ENCODE measurements at regions not wholly inside any gene's neighbourhood (a gene's known extent, or its start where the extent isn't known, plus 50 kb on each side); places are given as distances from the start of the nearest gene placed in this dataset.

DNA sequence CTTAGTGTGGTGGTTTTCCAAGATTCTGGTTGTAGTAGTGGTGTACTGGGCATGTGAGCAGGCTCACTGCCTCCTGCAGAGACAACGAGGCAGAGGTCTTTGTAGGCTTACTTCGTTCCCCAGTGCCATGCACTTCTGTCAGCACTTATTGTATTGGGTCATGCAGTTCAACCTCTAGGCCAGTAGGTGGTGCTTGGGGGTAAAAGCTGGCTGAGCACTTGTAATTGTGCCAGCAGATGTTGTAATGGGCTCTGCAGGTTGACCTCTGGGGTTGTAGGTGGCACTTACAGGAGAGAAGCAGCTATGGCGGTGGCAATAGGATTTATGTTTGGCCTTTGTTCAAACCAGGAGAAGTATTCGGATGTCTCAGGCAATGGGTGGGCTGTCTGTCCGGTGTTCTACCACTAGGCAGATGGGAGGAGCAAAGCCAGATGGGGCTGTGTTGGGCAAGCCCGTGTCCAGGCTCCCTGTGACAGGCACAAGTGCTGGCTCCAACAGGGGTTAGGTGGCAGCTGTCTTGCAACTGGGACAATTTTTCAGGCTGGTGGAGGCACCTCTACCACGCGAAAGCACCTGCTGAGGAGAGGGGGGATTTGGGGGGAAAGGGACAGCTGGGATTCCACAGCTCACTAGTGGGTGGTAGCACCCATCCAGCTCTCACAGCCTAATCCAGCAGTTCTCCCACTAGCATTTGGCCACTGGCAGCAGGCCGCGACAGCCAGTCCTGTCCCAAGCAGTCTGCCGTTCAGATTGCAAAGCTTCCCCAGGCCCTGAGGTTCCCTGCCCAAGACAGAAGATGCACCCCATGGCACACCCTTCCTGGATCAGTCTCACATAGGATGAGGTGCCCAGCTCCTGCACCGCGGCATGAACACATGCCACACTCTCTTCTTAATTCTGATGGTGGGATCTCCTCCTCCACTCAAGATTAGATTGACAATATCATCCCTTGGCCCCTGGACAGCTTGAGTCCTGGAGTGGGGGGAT, 274.5 kb downstream of the CTH start:
- TF ChIP-seq, protein P1, sequence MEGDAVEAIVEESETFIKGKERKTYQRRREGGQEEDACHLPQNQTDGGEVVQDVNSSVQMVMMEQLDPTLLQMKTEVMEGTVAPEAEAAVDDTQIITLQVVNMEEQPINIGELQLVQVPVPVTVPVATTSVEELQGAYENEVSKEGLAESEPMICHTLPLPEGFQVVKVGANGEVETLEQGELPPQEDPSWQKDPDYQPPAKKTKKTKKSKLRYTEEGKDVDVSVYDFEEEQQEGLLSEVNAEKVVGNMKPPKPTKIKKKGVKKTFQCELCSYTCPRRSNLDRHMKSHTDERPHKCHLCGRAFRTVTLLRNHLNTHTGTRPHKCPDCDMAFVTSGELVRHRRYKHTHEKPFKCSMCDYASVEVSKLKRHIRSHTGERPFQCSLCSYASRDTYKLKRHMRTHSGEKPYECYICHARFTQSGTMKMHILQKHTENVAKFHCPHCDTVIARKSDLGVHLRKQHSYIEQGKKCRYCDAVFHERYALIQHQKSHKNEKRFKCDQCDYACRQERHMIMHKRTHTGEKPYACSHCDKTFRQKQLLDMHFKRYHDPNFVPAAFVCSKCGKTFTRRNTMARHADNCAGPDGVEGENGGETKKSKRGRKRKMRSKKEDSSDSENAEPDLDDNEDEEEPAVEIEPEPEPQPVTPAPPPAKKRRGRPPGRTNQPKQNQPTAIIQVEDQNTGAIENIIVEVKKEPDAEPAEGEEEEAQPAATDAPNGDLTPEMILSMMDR (IDR thresholded peaks at IDR 0.05; ENCODE audit: insufficient read depth, low read depth, low read length), result peak; percentile 91
- no peak overlapping the region for H3K4me3 ChIP-seq (ENCODE audit: low read depth, low read length)
- DNase-seq (ENCODE audit: low read depth), result peak; percentile 68

DNA sequence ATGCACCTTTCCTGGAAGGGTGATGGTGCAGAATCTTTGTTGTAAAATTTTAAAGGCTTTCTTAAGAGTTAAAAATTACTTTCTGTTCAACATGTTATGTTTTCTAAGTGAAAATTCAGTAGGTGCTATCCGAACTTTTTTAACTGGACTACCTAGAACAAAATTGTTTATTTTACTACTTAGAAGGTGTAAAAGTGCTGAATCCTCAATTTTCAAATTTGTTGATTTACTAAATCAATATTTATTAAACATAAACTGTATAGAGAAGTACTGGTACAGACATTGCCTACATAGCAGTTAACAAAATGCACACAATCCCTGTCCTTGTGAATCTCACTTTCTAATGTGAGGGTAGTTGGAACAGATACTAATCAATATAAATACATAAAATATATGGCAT, 277.5 kb downstream of the CTH start:
- TF ChIP-seq, protein P1 (IDR thresholded peaks at IDR 0.05; ENCODE audit: insufficient read depth, low read depth, low read length), result no peak
- no peak for DNase-seq (ENCODE audit: low read depth)
- no peak overlapping the region for H3K4me3 ChIP-seq (ENCODE audit: low read depth, low read length)

DNA sequence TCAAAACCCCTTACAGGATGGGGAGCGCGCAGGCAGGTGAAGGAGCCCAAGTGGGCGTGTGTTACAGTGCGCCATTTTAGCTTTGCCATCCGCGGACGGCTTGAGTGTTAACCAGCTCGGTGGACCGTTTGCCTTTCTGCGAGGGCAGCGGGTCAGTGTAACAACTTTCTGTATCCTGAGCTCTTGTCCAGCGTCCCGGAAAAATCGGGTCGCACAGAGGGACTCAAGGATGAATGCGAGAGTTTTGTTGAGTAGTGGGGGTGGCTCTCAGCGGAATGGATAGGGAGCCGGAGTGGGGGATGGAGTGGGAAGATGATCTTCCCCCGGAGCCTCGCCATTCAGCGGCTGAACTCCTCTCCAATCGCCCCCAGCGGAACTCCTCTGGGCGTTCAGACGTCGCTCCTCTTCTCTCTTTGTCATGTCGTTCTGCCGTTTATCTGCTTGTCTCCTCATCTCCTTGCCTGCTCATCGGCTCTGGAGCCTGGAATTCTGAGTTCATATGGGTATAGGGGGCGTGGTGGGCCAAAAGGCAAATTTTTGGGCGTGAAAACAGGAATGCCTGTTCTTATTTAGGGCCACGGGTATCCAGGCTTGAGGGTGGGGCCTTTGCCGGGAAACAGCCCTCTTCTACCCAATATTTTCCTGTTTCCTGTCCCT, 295.4 kb downstream of the CTH start:
- TF ChIP-seq, protein P1 (IDR thresholded peaks at IDR 0.05; ENCODE audit: insufficient read depth, low read depth, low read length), result no peak
- DNase-seq (ENCODE audit: low read depth), result no peak
- peak overlapping the region; percentile 43 for H3K4me3 ChIP-seq (ENCODE audit: low read depth, low read length)

DNA sequence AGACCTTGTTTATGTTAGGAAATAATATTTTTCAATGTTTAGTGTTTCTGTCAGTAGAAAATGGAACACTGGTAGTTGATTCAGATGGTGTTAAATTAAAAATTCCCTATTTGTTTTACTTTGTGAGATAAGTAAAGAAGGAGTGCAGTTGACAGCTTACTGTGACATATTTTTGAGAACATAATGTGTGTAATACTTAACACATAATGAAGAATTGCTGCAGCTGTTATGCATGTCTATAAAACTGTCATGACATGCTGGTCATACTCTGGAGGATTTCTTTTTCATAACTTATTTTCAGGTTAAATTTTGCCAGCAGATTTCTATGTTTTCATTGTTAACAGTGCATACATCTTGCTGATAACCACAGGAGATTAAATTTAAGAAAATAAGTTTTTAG, 296.1 kb downstream of the CTH start:
- no peak for DNase-seq (ENCODE audit: low read depth)

DNA sequence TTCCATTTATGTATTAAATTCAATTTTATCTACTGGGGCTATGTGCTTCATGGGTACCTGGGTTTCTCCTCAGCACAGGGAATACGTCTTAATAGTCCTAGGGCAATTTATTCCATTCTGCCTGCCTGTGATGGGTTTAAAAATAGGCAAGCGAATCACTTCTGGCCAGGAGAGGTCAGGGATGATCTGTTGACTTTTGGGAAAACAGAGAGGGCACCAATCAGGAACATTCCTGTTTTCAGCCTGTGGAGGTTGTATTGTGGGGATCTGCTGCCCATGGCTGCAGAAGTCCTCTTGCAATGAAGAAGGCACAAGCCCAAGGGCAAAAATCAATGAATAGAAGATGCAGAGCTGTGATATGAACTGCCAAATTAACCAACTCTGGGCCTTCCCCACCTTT, 303.1 kb downstream of the CTH start:
- DNase-seq (ENCODE audit: low read depth), result no peak
- H3K4me3 ChIP-seq (ENCODE audit: low read depth, low read length), result no peak overlapping the region
- TF ChIP-seq, protein P1 (IDR thresholded peaks at IDR 0.05; ENCODE audit: insufficient read depth, low read depth, low read length), result no peak

More for the DNA sequence above, 296.1 kb downstream of the CTH start:
- no peak overlapping the region for H3K4me3 ChIP-seq (ENCODE audit: low read depth, low read length)
- TF ChIP-seq, protein P1 (IDR thresholded peaks at IDR 0.05; ENCODE audit: insufficient read depth, low read depth, low read length), result no peak

DNA sequence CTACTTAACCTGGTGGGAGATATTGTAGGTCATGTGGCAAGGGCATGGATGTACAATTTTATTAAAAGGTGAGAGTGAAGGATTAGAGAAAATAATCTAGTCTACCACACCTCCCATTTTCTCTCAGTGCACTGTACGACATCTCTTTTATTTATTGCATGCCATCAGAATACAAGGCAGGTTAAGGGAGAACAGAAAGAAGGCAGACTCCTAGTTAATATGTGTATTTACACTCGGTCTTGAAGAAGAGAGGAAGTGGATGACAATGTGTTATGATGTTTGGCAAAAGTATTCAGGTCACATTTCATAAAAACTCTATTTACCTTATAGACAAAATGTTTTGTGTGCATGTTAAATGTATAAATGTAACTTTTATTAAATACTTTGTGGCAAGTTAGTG, 306.1 kb downstream of the CTH start:
- no peak for DNase-seq (ENCODE audit: low read depth)
- H3K4me3 ChIP-seq (ENCODE audit: low read depth, low read length), result no peak overlapping the region
- TF ChIP-seq, protein P1 (IDR thresholded peaks at IDR 0.05; ENCODE audit: insufficient read depth, low read depth, low read length), result no peak
